Breast epithelium (tissue), 3 donors: ENCODE measurements at regions not wholly inside any gene's neighbourhood (a gene's known extent, or its start where the extent isn't known, plus 50 kb on each side); places are given as distances from the start of the nearest gene placed in this dataset.

ENCODE experiments used
- CTCF ChIP-seq, 3 donors: fragments of 450-650 bp; IDR thresholded peaks; one replicate each; pipeline ENCODE4 v1.5.1; 2016 to 2017; ENCODE audit warnings: antibody characterized with exemption in 3 of 3, mild to moderate bottlenecking in 3 of 3, moderate library complexity in 3 of 3
- POLR2A ChIP-seq: fragments of 450-650 bp; IDR thresholded peaks from one replicate; pipeline ENCODE4 v1.6.1; 2016; ENCODE audit warnings: antibody characterized with exemption, mild to moderate bottlenecking, moderate library complexity
- POLR2AphosphoS5 ChIP-seq, 3 donors: sonication (generic); formaldehyde crosslinking; IDR thresholded peaks; one replicate each; pipeline ENCODE4 v1.6.1; 2017; ENCODE audit warnings: antibody characterized with exemption in 3 of 3

GRCh38 chr15:47618241-47618640 lies 99.1 kb upstream of the SEMA6D start:
- TF ChIP-seq POLR2A (no peak), CTCF (IDR thresholded peaks at IDR 0.05) (no peak), POLR2AphosphoS5 (IDR thresholded peaks at IDR 0.05) (no peak)
